Mucosa of gallbladder (tissue), 1 donor: ENCODE measurements at regions not wholly inside any gene's neighbourhood (a gene's known extent, or its start where the extent isn't known, plus 50 kb on each side); places are given as distances from the start of the nearest gene placed in this dataset.

Source experiments
- DNase-seq: peaks from one replicate; pipeline ENCODE4 v3.0.0-alpha.2; 2020; ENCODE audit warnings: low spot score
- donor health status: DM: no; HTN: no; CAD: no.

- no peak for DNase-seq
Measured at GRCh38 chr12:28824193-28824846, 324.8 kb upstream of the FAR2 start.

GRCh38 chr12:28824849-28825248, 324.2 kb upstream of the FAR2 start:
- no peak for DNase-seq

GRCh38 chr12:28826766-28827165, 322.3 kb upstream of the FAR2 start:
- no peak for DNase-seq

GRCh38 chr12:28827861-28828260, 321.2 kb upstream of the FAR2 start:
- no peak for DNase-seq

GRCh38 chr12:28828318-28828717, 320.8 kb upstream of the FAR2 start:
- no peak for DNase-seq

- no peak for DNase-seq
Measured at GRCh38 chr12:28830491-28830890, 318.6 kb upstream of the FAR2 start.

GRCh38 chr12:28844718-28845117, 304.4 kb upstream of the FAR2 start:
- DNase-seq = no peak

GRCh38 chr12:28851781-28852180, 297.3 kb upstream of the FAR2 start:
- no peak for DNase-seq

- no peak for DNase-seq
Measured at GRCh38 chr12:28855761-28856310, 293.2 kb upstream of the FAR2 start.

GRCh38 chr12:28857369-28857768, 291.7 kb upstream of the FAR2 start:
- no peak for DNase-seq

- DNase-seq = no peak
Measured at GRCh38 chr12:28859551-28859950, 289.5 kb upstream of the FAR2 start.

- no peak for DNase-seq
Measured at GRCh38 chr12:28865776-28866175, 283.3 kb upstream of the FAR2 start.

GRCh38 chr12:28866296-28866695, 282.8 kb upstream of the FAR2 start:
- no peak for DNase-seq

- DNase-seq = no peak
Measured at GRCh38 chr12:28866715-28867503, 282.2 kb upstream of the FAR2 start.

- no peak for DNase-seq
Measured at GRCh38 chr12:28868414-28868813, 280.7 kb upstream of the FAR2 start.

- no peak for DNase-seq
Measured at GRCh38 chr12:28869197-28869596, 279.9 kb upstream of the FAR2 start.

GRCh38 chr12:28870839-28871440, 278.1 kb upstream of the FAR2 start:
- DNase-seq = no peak

GRCh38 chr12:28872654-28873268, 276.3 kb upstream of the FAR2 start:
- DNase-seq = no peak

- DNase-seq = no peak
Measured at GRCh38 chr12:28874758-28875157, 274.3 kb upstream of the FAR2 start.

- DNase-seq = no peak
Measured at GRCh38 chr12:28876196-28876798, 272.8 kb upstream of the FAR2 start.

GRCh38 chr12:28877854-28878253, 271.2 kb upstream of the FAR2 start:
- no peak for DNase-seq

GRCh38 chr12:28878629-28879028, 270.4 kb upstream of the FAR2 start:
- no peak for DNase-seq
